ENCODE measurements at regions not wholly inside any gene's neighbourhood (a gene's known extent, or its start where the extent isn't known, plus 50 kb on each side); places are given as distances from the start of the nearest gene placed in this dataset.

- DNase-seq (ENCODE audit: extremely low read depth, insufficient read length), result no peak
- H3K36me3 ChIP-seq (ENCODE audit: control insufficient read depth, insufficient read depth, low read length), result no peaks in the 10 kb centered on the region
- H3K4me3 ChIP-seq (replicated peaks; ENCODE audit: low read depth, low read length), result no peak overlapping the region
- H3K27me3 ChIP-seq (replicated peaks; ENCODE audit: control insufficient read depth, insufficient read depth, low read length), result no peaks in the 10 kb centered on the region
- no peak for TF ChIP-seq CTCF (IDR thresholded peaks at IDR 0.05; ENCODE audit: insufficient read depth, low read length, poor library complexity, severe bottlenecking)
These were observed 1183.8 kb downstream of the HACE1 start for GRCh38 chr6:103675807-103676406.

- no peaks in the 10 kb centered on the region for H3K27me3 ChIP-seq (replicated peaks; ENCODE audit: control insufficient read depth, insufficient read depth, low read length)
- no peaks in the 10 kb centered on the region for H3K36me3 ChIP-seq (ENCODE audit: control insufficient read depth, insufficient read depth, low read length)
- no peak for DNase-seq (ENCODE audit: extremely low read depth, insufficient read length)
These were observed 1184.9 kb downstream of the HACE1 start for GRCh38 chr6:103674790-103675189.

DNA sequence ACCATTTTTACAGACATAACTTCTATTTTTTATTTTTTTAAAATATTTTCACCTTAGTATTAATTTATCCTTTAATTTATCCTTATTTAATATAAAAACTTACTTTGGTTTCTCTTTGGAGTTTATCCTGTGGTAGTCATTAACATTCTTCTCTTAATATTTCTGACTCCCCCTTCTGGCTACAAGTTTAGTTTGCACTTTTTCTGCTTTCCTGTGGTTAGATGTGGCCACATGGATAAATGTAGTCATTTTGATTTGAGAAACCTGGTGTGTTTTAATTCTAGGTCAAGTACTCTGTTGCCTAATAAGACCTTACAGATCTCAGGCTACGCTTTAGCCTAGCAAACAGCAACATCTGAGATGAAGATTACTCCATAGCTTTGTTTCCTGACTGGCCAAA lies 1187.5 kb downstream of the HACE1 start:
- H3K36me3 ChIP-seq (ENCODE audit: control insufficient read depth, insufficient read depth, low read length), result no peaks in the 10 kb centered on the region
- no peaks in the 10 kb centered on the region for H3K27me3 ChIP-seq (replicated peaks; ENCODE audit: control insufficient read depth, insufficient read depth, low read length)
- DNase-seq (ENCODE audit: extremely low read depth, insufficient read length), result no peak
- no peak for TF ChIP-seq CTCF (IDR thresholded peaks at IDR 0.05; ENCODE audit: insufficient read depth, low read length, poor library complexity, severe bottlenecking)
- H3K4me3 ChIP-seq (replicated peaks; ENCODE audit: low read depth, low read length), result no peak overlapping the region

More at GRCh38 chr6:103674790-103675189, 1184.9 kb downstream of the HACE1 start:
- no peak overlapping the region for H3K4me3 ChIP-seq (replicated peaks; ENCODE audit: low read depth, low read length)
- TF ChIP-seq CTCF (IDR thresholded peaks at IDR 0.05; ENCODE audit: insufficient read depth, low read length, poor library complexity, severe bottlenecking), result no peak

- no peaks in the 10 kb centered on the region for H3K36me3 ChIP-seq (ENCODE audit: control insufficient read depth, insufficient read depth, low read length)
These were observed 1230.1 kb downstream of the HACE1 start for GRCh38 chr6:103629613-103630012.

GRCh38 chr6:103617642-103618041 lies 1242.1 kb downstream of the HACE1 start:
- no peaks in the 10 kb centered on the region for H3K27me3 ChIP-seq (replicated peaks; ENCODE audit: control insufficient read depth, insufficient read depth, low read length)
- no peaks in the 10 kb centered on the region for H3K36me3 ChIP-seq (ENCODE audit: control insufficient read depth, insufficient read depth, low read length)
- DNase-seq (ENCODE audit: extremely low read depth, insufficient read length), result no peak
- TF ChIP-seq CTCF (IDR thresholded peaks at IDR 0.05; ENCODE audit: insufficient read depth, low read length, poor library complexity, severe bottlenecking), result no peak
- H3K4me3 ChIP-seq (replicated peaks; ENCODE audit: low read depth, low read length), result no peak overlapping the region

More at GRCh38 chr6:103629613-103630012, 1230.1 kb downstream of the HACE1 start:
- Histone ChIP-seq H3K4me3 (replicated peaks; ENCODE audit: low read depth, low read length) (no peak overlapping the region), H3K27me3 (replicated peaks; ENCODE audit: control insufficient read depth, insufficient read depth, low read length) (no peaks in the 10 kb centered on the region)
- TF ChIP-seq CTCF (IDR thresholded peaks at IDR 0.05; ENCODE audit: insufficient read depth, low read length, poor library complexity, severe bottlenecking), result no peak
- DNase-seq (ENCODE audit: extremely low read depth, insufficient read length), result no peak

- H3K4me3 ChIP-seq (replicated peaks; ENCODE audit: low read depth, low read length), result no peak overlapping the region
- no peaks in the 10 kb centered on the region for H3K36me3 ChIP-seq (ENCODE audit: control insufficient read depth, insufficient read depth, low read length)
- DNase-seq (ENCODE audit: extremely low read depth, insufficient read length), result no peak
- no peaks in the 10 kb centered on the region for H3K27me3 ChIP-seq (replicated peaks; ENCODE audit: control insufficient read depth, insufficient read depth, low read length)
- TF ChIP-seq CTCF (IDR thresholded peaks at IDR 0.05; ENCODE audit: insufficient read depth, low read length, poor library complexity, severe bottlenecking), result no peak
These were observed 1272.0 kb downstream of the HACE1 start for GRCh38 chr6:103587722-103588121.
